GM12875 (cell line): ENCODE measurements at regions not wholly inside any gene's neighbourhood (a gene's known extent, or its start where the extent isn't known, plus 50 kb on each side); places are given as distances from the start of the nearest gene placed in this dataset.

Source experiments
- H3K4me3 ChIP-seq: one replicate; pipeline ENCODE4 v1.5.1; 2011; ENCODE audit warnings: low read depth, low read length, control low read depth
- TF ChIP-seq, protein P1 (sequence below): IDR thresholded peaks from 2 replicates; pipeline ENCODE4 v1.5.1; 2011; ENCODE audit warnings: low read depth, mild to moderate bottlenecking, control low read depth, inconsistent platforms, low read length, moderate library complexity, borderline replicate concordance; ENCODE audit not compliant: insufficient read depth

DNA sequence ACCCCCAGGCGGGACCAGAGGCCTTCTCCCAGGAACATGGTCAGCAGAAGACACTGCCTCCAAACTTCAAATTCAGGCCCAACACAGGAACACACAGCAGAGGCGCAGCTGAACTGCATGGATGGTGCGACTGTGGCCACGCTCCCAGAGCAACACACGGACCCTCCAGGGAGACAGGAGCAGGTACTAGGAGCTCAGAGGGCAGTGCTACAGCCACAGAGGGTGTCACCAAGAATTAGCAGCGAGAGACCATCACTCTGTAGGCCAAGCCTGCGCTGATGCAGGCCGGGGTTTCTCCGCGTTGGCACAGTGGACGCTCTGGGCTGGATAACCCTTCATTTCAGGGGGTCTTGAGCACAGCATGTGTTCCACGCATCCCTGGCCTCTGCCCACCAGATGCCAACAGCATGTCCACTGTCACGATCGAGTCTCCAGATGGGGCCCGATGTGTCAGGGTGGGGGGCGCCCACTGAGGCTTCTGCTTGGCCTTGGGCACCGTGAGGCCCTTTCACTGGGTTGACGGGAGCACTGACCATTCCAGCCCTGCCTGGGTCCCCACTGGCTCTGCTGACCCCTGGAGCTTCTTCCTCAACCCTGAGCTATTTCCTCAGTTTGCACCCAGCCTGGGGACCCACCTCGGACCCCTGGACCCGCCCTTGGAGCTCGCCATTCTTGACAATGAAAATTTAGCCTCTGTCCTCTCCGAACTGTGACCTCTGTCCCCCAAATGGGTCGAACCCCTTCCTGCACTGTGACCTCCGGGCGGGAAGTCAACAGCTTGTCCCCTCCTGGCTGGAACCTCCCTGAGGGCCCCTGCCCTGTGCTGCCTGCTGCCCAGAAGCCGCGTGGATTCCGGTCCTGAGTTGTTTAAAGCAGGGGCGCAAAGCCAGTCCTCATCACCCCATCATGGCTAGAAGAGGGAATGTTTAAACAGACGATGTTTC, 239.4 kb downstream of the DLL1 start:
- TF ChIP-seq, protein P1, sequence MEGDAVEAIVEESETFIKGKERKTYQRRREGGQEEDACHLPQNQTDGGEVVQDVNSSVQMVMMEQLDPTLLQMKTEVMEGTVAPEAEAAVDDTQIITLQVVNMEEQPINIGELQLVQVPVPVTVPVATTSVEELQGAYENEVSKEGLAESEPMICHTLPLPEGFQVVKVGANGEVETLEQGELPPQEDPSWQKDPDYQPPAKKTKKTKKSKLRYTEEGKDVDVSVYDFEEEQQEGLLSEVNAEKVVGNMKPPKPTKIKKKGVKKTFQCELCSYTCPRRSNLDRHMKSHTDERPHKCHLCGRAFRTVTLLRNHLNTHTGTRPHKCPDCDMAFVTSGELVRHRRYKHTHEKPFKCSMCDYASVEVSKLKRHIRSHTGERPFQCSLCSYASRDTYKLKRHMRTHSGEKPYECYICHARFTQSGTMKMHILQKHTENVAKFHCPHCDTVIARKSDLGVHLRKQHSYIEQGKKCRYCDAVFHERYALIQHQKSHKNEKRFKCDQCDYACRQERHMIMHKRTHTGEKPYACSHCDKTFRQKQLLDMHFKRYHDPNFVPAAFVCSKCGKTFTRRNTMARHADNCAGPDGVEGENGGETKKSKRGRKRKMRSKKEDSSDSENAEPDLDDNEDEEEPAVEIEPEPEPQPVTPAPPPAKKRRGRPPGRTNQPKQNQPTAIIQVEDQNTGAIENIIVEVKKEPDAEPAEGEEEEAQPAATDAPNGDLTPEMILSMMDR = no peak
- H3K4me3 ChIP-seq = no peak overlapping the region

DNA sequence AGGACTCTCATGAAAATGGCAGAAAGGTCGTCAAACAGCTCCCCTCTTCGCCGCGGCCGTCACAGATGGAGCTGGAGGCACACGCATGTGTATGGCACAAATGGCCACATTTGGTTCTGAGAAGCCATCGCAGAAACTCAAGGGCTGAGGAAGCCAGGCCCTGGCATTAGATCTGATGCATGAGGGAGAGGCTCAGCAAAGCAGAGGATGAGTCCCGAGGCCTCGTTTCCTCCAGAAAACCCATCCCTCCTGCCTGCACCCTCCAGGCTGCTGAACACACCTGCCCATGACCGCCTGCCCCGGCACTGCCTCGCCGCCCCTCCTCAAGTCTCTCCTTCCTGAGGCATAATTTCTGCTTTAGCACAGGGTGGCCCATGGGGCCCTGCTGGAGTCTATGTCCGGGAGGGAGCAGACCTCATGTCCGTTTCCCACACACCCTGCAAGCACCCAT, 240.3 kb downstream of the DLL1 start:
- TF ChIP-seq, protein P1 = no peak
- H3K4me3 ChIP-seq = no peak overlapping the region

DNA sequence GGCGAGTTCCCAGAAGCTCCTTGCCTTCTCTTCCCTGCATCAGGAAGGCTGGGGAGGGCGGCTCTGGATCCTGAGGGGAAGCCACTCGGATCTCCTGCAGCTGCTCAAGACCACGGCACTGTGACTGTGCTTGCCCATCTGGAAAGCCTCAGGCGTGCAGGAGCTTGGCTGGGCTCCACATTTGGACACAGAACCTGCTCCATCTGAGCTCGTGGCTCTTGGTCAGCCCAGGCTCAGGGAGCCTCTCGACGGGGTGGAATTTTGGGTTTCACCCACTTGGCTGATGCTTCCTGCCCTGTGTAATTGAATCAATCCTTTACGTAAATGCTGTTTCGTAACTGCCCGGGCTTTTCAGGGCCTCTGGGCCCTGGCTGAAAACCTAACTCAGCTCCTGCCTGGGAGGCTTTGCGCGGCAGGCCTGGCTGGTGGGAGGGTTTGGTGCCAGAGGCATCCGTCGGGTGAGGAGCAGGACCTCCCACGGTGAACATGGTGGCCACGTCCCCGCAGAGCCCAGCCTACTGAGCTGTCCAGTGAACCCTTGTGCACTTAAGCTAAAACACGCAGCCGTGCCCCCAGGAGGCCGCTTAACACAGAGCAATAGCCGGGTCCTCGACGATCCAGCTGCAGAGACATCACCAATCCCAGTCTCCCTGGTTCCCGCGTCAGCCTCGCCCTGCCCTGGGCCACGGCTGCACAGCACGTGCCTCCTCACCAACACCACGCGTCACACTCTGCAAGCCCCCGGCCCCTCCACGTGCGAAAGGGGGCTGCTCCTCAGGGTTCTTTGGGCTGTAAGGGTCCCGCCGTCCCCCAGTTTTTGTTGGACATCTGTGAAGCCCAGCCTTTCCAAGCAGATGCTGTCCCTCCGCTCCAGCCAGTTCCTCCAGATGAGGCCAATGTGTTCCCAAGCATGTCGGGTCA, 241.0 kb downstream of the DLL1 start:
- TF ChIP-seq, protein P1 = no peak
- no peak overlapping the region for H3K4me3 ChIP-seq

DNA sequence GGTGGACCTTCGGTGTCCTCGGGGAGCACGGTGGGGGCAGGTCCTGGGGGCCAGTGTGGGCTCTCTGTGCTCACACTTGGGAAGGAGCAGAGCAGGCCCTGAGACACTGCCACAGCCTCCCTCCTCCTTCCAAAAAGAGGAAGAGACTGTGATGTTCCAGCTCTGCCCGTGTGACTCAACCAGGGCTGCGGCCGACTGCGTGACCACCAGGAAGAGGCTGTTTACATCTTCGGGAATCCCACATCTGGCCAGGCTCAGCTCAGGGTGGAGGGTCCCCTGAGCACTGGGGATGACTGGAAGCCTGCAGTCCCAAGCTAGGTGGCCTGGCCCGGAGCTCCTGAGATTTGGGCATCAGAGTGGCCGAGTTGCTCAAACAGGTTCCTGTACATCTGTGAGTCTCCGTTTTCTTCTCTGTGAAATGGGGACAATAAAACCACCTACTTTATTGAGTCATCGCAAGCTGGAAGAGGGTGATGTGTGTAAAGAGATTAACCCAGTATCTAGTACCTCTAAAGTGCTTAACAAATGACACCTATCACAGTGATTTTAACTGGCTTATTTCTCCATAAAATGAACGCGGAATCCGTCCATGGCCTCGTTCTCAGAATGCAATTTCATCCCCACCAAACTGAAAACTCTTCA, 242.1 kb downstream of the DLL1 start:
- no peak overlapping the region for H3K4me3 ChIP-seq
- TF ChIP-seq, protein P1 = no peak

DNA sequence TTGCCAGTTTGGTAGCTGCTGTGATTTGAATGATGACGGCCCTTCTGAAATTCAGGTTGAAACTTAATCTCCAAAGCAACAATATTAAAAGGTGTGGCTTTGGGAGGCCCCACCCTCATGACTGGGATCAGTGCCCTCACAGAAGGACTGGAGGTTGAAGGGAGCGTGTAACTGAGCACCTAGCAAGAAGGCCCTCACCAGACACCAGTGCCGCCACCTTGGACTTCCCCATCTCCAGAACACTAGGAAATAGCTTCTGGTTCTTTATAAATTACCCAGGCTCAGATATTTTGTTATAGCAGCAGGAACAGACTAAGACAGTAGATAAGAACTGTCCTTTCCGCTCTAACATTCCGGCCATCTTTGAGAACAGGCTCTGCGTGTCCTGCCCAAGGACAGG, 243.1 kb downstream of the DLL1 start:
- no peak overlapping the region for H3K4me3 ChIP-seq
- TF ChIP-seq, protein P1 = no peak

DNA sequence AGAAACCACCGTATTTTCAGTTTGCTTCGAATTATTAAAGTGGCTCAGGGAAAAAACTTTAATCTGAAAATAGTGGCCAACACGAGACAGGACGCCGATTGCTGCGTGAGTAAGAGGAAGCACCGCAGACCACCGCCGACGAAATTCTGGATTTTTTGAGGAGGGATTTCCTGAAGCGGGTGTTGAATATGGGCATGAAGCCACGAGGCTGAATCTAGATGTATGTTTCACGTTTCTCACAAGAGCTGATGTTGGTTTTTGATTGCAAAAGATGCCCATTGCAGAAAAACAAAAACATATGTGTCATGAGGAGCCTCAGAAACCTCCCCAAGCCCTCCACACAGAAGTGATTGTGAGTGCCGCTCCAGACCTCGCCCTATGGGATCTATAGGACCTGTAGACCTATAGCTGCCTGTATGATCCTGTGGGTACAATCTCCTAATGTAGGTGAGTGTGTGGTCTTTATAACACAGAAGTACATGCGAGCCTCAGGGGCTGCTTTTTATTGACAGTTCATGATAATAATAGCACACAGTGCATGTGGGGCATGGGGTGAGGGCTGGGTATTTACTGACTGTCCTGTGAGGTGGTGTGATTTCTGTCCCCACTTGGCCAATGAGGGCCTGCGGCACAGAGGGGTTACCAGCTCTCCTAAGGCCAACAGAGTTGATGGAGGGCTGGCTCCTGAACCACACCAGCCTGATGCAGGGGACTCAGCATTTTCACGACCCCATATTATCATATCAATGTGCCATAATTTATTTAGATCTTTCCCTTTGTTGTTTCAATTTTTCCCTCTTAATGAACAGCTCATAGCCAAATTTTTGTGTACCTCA, 243.9 kb downstream of the DLL1 start:
- H3K4me3 ChIP-seq = no peak overlapping the region
- TF ChIP-seq, protein P1 = no peak
